ENCODE measurements at regions not wholly inside any gene's neighbourhood (a gene's known extent, or its start where the extent isn't known, plus 50 kb on each side); places are given as distances from the start of the nearest gene placed in this dataset.

- Histone ChIP-seq H3K4me1 (no peaks in the 10 kb centered on the region), H3K27me3 (no peaks in the 10 kb centered on the region), H3K9me3 (no peaks in the 10 kb centered on the region), H3K4me3 (no peak overlapping the region), H3K36me3 (replicated peaks in 1 of 2; ENCODE audit: insufficient read depth in 1 of 2, low read depth in 2 of 2) (no peaks in the 10 kb centered on the region), H3K27ac (no peak overlapping the region)
- WGBS, 2 donors: 50 to 63% methylated on average over 4 of the region's 4 CpGs
- DNase-seq (no peak), ATAC-seq (no peak)
- intact Hi-C loops (cut with DNase I): no loop called here
- no peak for TF ChIP-seq POLR2A (IDR thresholded peaks at IDR 0.05)
- no peak for TF ChIP-seq CTCF (IDR thresholded peaks at IDR 0.05)
Observed at GRCh38 chr5:68766952-68767464, 326.8 kb upstream of the SLC30A5 start.

- WGBS, 2 donors: 83 to 90% methylated on average over 3 of the region's 3 CpGs
- no peaks in the 10 kb centered on the region for H3K27me3 ChIP-seq
- TF ChIP-seq POLR2A (IDR thresholded peaks at IDR 0.05) (no peak), CTCF (IDR thresholded peaks at IDR 0.05) (no peak)
- no peak overlapping the region for H3K27ac ChIP-seq
- H3K4me3 ChIP-seq: no peak overlapping the region
- no peak for ATAC-seq
- intact Hi-C loops (cut with DNase I): no loop called here
- H3K36me3 ChIP-seq (replicated peaks in 1 of 2; ENCODE audit: insufficient read depth in 1 of 2, low read depth in 2 of 2): no peaks in the 10 kb centered on the region
- H3K9me3 ChIP-seq: no peaks in the 10 kb centered on the region
- no peaks in the 10 kb centered on the region for H3K4me1 ChIP-seq
- no peak for DNase-seq
Observed at GRCh38 chr5:68770551-68770950, 323.3 kb upstream of the SLC30A5 start.

GRCh38 chr5:68771221-68771620 is 322.6 kb upstream of the SLC30A5 start:
- intact Hi-C loops (cut with DNase I): no loop called here
- no peak for ATAC-seq
- Histone ChIP-seq H3K27ac (no peak overlapping the region), H3K4me1 (no peaks in the 10 kb centered on the region), H3K9me3 (no peaks in the 10 kb centered on the region), H3K36me3 (replicated peaks in 1 of 2; ENCODE audit: insufficient read depth in 1 of 2, low read depth in 2 of 2) (no peaks in the 10 kb centered on the region), H3K4me3 (no peak overlapping the region), H3K27me3 (no peaks in the 10 kb centered on the region)
- no peak for DNase-seq
- 60 to 64% methylated on average over 4 of the region's 4 CpGs for WGBS, 2 donors
- TF ChIP-seq POLR2A (IDR thresholded peaks at IDR 0.05) (no peak), CTCF (IDR thresholded peaks at IDR 0.05) (no peak)

GRCh38 chr5:68771732-68772131 is 322.1 kb upstream of the SLC30A5 start:
- WGBS, 2 donors: 32 to 40% methylated on average over 3 of the region's 3 CpGs
- no peak for ATAC-seq

More at GRCh38 chr5:68771732-68772131, 322.1 kb upstream of the SLC30A5 start:
- intact Hi-C loops (cut with DNase I): no loop called here
- H3K9me3 ChIP-seq: no peaks in the 10 kb centered on the region
- DNase-seq: no peak
- no peaks in the 10 kb centered on the region for H3K4me1 ChIP-seq
- no peak overlapping the region for H3K27ac ChIP-seq
- no peaks in the 10 kb centered on the region for H3K27me3 ChIP-seq
- TF ChIP-seq POLR2A (IDR thresholded peaks at IDR 0.05): no peak
- TF ChIP-seq CTCF (IDR thresholded peaks at IDR 0.05): no peak
- H3K36me3 ChIP-seq (replicated peaks in 1 of 2; ENCODE audit: insufficient read depth in 1 of 2, low read depth in 2 of 2): no peaks in the 10 kb centered on the region
- no peak overlapping the region for H3K4me3 ChIP-seq
